ENCODE measurements at regions not wholly inside any gene's neighbourhood (a gene's known extent, or its start where the extent isn't known, plus 50 kb on each side); places are given as distances from the start of the nearest gene placed in this dataset.

GRCh38 chr5:2015124-2015848 is 132.6 kb upstream of the IRX4 start:
- no peak for DNase-seq

GRCh38 chr5:2014058-2014610 is 131.4 kb upstream of the IRX4 start:
- DNase-seq = no peak

- DNase-seq = peak; percentile 53
These were observed 130.8 kb upstream of the IRX4 start for GRCh38 chr5:2013301-2014057.

- DNase-seq = no peak
These were observed 130.2 kb upstream of the IRX4 start for GRCh38 chr5:2012885-2013284.

- DNase-seq = no peak
These were observed 129.0 kb upstream of the IRX4 start for GRCh38 chr5:2011481-2012411.

- DNase-seq = peak; percentile 22
These were observed 128.2 kb upstream of the IRX4 start for GRCh38 chr5:2010940-2011339.

- no peak for DNase-seq
These were observed 127.5 kb upstream of the IRX4 start for GRCh38 chr5:2009986-2010914.

- DNase-seq = no peak
These were observed 126.3 kb upstream of the IRX4 start for GRCh38 chr5:2008851-2009629.

GRCh38 chr5:2007878-2008501 is 125.3 kb upstream of the IRX4 start:
- no peak for DNase-seq

- DNase-seq = no peak
These were observed 124.8 kb upstream of the IRX4 start for GRCh38 chr5:2007496-2007877.

GRCh38 chr5:2006971-2007291 is 124.2 kb upstream of the IRX4 start:
- DNase-seq = no peak

- DNase-seq = no peak
These were observed 123.7 kb upstream of the IRX4 start for GRCh38 chr5:2006193-2006970.

GRCh38 chr5:2005101-2006041 is 122.6 kb upstream of the IRX4 start:
- no peak for DNase-seq

- DNase-seq = no peak
These were observed 121.1 kb upstream of the IRX4 start for GRCh38 chr5:2003690-2004365.

GRCh38 chr5:2003206-2003605 is 120.5 kb upstream of the IRX4 start:
- DNase-seq = no peak

GRCh38 chr5:2001300-2001699 is 118.6 kb upstream of the IRX4 start:
- no peak for DNase-seq

- no peak for DNase-seq
These were observed 117.9 kb upstream of the IRX4 start for GRCh38 chr5:2000591-2000990.

GRCh38 chr5:1999794-2000193 is 117.1 kb upstream of the IRX4 start:
- no peak for DNase-seq
